HEK293 (cell line): ENCODE measurements at regions not wholly inside any gene's neighbourhood (a gene's known extent, or its start where the extent isn't known, plus 50 kb on each side); places are given as distances from the start of the nearest gene placed in this dataset.

Experiments used
- CTCF ChIA-PET: fragments of 350-600 bp; formaldehyde crosslinking; extraction: SDS; loops from one replicate; lab custom pipeline; 2021; ENCODE audit warnings: antibody characterized with exemption; lab: Yijun Ruan, JAX
- POLR2A ChIA-PET: fragments of 300-600 bp; formaldehyde crosslinking; extraction: SDS; loops from one replicate; lab custom pipeline; 2020; ENCODE audit warnings: antibody characterized with exemption, inconsistent platforms; lab: Yijun Ruan, JAX
- H3K27ac ChIP-seq: fragments of 200-500 bp; sonication (Bioruptor generic); 2 replicates; pipeline ENCODE4 v1.5.1; 2014; ENCODE audit warnings: low read depth, low read length, control low read depth, inconsistent platforms; ENCODE audit errors: extremely low read depth
- H3K36me3 ChIP-seq, 2 experiments: fragments of 200-500 bp in 1 of 2; sonication (Bioruptor generic) in 1 of 2; 1 replicate in 1 of 2; 2 replicates in 1 of 2; pipeline ENCODE4 v1.5.1; 2014 to 2017; ENCODE audit warnings: inconsistent platforms in 2 of 2, low read length in 2 of 2; ENCODE audit not compliant: control insufficient read depth in 2 of 2, insufficient read depth in 1 of 2
- H3K4me1 ChIP-seq: fragments of 200-500 bp; sonication (Bioruptor generic); 2 replicates; pipeline ENCODE4 v1.5.1; 2014; ENCODE audit warnings: mild to moderate bottlenecking, low read length, inconsistent platforms; ENCODE audit not compliant: control insufficient read depth, insufficient read depth
- H3K4me3 ChIP-seq: 2 replicates; pipeline ENCODE4 v1.5.1; 2011; ENCODE audit warnings: low read depth, mild to moderate bottlenecking, control low read depth, low read length, moderate library complexity
- H3K9me3 ChIP-seq: fragments of 200-500 bp; sonication (Bioruptor generic); 2 replicates; pipeline ENCODE4 v1.5.1; 2014; ENCODE audit warnings: low read depth, low read length, inconsistent platforms; ENCODE audit not compliant: control insufficient read depth, insufficient read depth
- BCL11B ChIP-seq: fragments of 450-650 bp; formaldehyde crosslinking; IDR thresholded peaks from 2 replicates; pipeline ENCODE4 v1.5.1; 2016; ENCODE audit warnings: low read depth, missing biosample characterization, missing genetic modification characterization
- OVOL3 ChIP-seq: fragments of 450-650 bp; formaldehyde crosslinking; IDR thresholded peaks from 2 replicates; pipeline ENCODE4 v1.5.1; 2016; ENCODE audit warnings: missing biosample characterization, missing genetic modification characterization
- PRDM10 ChIP-seq: fragments of 450-650 bp; formaldehyde crosslinking; IDR thresholded peaks from 2 replicates; pipeline ENCODE4 v1.5.1; 2016; ENCODE audit warnings: missing biosample characterization, missing genetic modification characterization
- RBAK ChIP-seq: fragments of 450-650 bp; formaldehyde crosslinking; IDR thresholded peaks from 2 replicates; pipeline ENCODE4 v1.5.1; 2016; ENCODE audit warnings: missing biosample characterization, missing genetic modification characterization
- SCRT2 ChIP-seq: fragments of 450-650 bp; formaldehyde crosslinking; IDR thresholded peaks from 2 replicates; pipeline ENCODE4 v1.5.1; 2016; ENCODE audit warnings: missing biosample characterization, missing genetic modification characterization
- SETDB1 ChIP-seq: IDR thresholded peaks from one replicate; pipeline ENCODE4 v1.6.1; 2017; ENCODE audit warnings: mild to moderate bottlenecking, low read length, moderate library complexity, mixed read lengths; ENCODE audit not compliant: insufficient read length
- ZBTB48 ChIP-seq: fragments of 450-650 bp; formaldehyde crosslinking; IDR thresholded peaks from 2 replicates; pipeline ENCODE4 v1.5.1; 2016; ENCODE audit warnings: missing biosample characterization, missing genetic modification characterization
- ZBTB8A ChIP-seq: fragments of 450-650 bp; formaldehyde crosslinking; IDR thresholded peaks from 2 replicates; pipeline ENCODE4 v1.5.1; 2016; ENCODE audit warnings: missing biosample characterization, missing genetic modification characterization
- ZEB2 ChIP-seq: fragments of 450-650 bp; formaldehyde crosslinking; IDR thresholded peaks from 2 replicates; pipeline ENCODE4 v1.5.1; 2016; ENCODE audit warnings: missing biosample characterization, missing genetic modification characterization
- ZNF121 ChIP-seq: fragments of 450-650 bp; formaldehyde crosslinking; IDR thresholded peaks from 2 replicates; pipeline ENCODE4 v1.5.1; 2016; ENCODE audit warnings: missing biosample characterization, missing genetic modification characterization
- ZNF202 ChIP-seq: fragments of 450-650 bp; formaldehyde crosslinking; IDR thresholded peaks from 2 replicates; pipeline ENCODE4 v1.5.1; 2016; ENCODE audit warnings: missing biosample characterization, missing genetic modification characterization, borderline replicate concordance
- ZNF211 ChIP-seq: fragments of 450-650 bp; formaldehyde crosslinking; IDR thresholded peaks from 2 replicates; pipeline ENCODE4 v1.5.1; 2016; ENCODE audit warnings: low read depth, missing biosample characterization, missing genetic modification characterization
- ZNF239 ChIP-seq: fragments of 450-650 bp; formaldehyde crosslinking; IDR thresholded peaks from 2 replicates; pipeline ENCODE4 v1.5.1; 2016; ENCODE audit warnings: missing biosample characterization, missing genetic modification characterization
- ZNF280C ChIP-seq: fragments of 450-650 bp; formaldehyde crosslinking; IDR thresholded peaks from 2 replicates; pipeline ENCODE4 v1.5.1; 2016; ENCODE audit warnings: missing biosample characterization, missing genetic modification characterization
- ZNF398 ChIP-seq: fragments of 450-650 bp; formaldehyde crosslinking; IDR thresholded peaks from 2 replicates; pipeline ENCODE4 v1.5.1; 2017; ENCODE audit warnings: missing biosample characterization, missing genetic modification characterization
- ZNF404 ChIP-seq: fragments of 450-650 bp; formaldehyde crosslinking; IDR thresholded peaks from 2 replicates; pipeline ENCODE4 v1.5.1; 2017; ENCODE audit warnings: missing biosample characterization, missing genetic modification characterization
- ZNF560 ChIP-seq: fragments of 450-650 bp; formaldehyde crosslinking; IDR thresholded peaks from 2 replicates; pipeline ENCODE4 v1.5.1; 2017; ENCODE audit warnings: missing biosample characterization, missing genetic modification characterization, borderline replicate concordance
- ZNF561 ChIP-seq: fragments of 450-650 bp; IDR thresholded peaks from 2 replicates; pipeline ENCODE4 v1.5.1; 2018; ENCODE audit warnings: missing biosample characterization, missing genetic modification characterization, borderline replicate concordance
- ZNF571 ChIP-seq: fragments of 450-650 bp; formaldehyde crosslinking; IDR thresholded peaks from 2 replicates; pipeline ENCODE4 v1.5.0; 2017; ENCODE audit warnings: missing biosample characterization, missing genetic modification characterization
- ZNF580 ChIP-seq: fragments of 450-650 bp; formaldehyde crosslinking; IDR thresholded peaks from 2 replicates; pipeline ENCODE4 v1.5.1; 2016; ENCODE audit warnings: missing biosample characterization, missing genetic modification characterization
- ZNF692 ChIP-seq: fragments of 450-650 bp; formaldehyde crosslinking; IDR thresholded peaks from 2 replicates; pipeline ENCODE4 v1.5.1; 2016; ENCODE audit warnings: missing biosample characterization, missing genetic modification characterization
- ZNF701 ChIP-seq: fragments of 450-650 bp; formaldehyde crosslinking; IDR thresholded peaks from 2 replicates; pipeline ENCODE4 v1.5.1; 2016; ENCODE audit warnings: missing biosample characterization, missing genetic modification characterization
- ZNF776 ChIP-seq: fragments of 450-650 bp; formaldehyde crosslinking; IDR thresholded peaks from 2 replicates; pipeline ENCODE4 v1.5.0; 2017; ENCODE audit warnings: missing biosample characterization, missing genetic modification characterization, borderline replicate concordance
- ZNF785 ChIP-seq: fragments of 450-650 bp; formaldehyde crosslinking; IDR thresholded peaks from 2 replicates; pipeline ENCODE4 v1.5.1; 2016; ENCODE audit warnings: missing biosample characterization, missing genetic modification characterization
- ZSCAN16 ChIP-seq: fragments of 450-650 bp; formaldehyde crosslinking; IDR thresholded peaks from 2 replicates; pipeline ENCODE4 v1.5.1; 2016; ENCODE audit warnings: missing biosample characterization, missing genetic modification characterization
- TF ChIP-seq, protein P1 (sequence below): fragments of 450-650 bp; formaldehyde crosslinking; IDR thresholded peaks from 2 replicates; pipeline ENCODE4 v1.5.1; 2016; ENCODE audit warnings: missing biosample characterization, missing genetic modification characterization
- TF ChIP-seq, protein P2 (sequence below): fragments of 450-650 bp; formaldehyde crosslinking; IDR thresholded peaks from 2 replicates; pipeline ENCODE4 v1.5.1; 2016; ENCODE audit warnings: missing biosample characterization, missing genetic modification characterization, borderline replicate concordance

GRCh38 chr5:56638061-56638621 lies 177.2 kb upstream of the MAP3K1 start:
- Histone ChIP-seq H3K4me1 (peaks cover 24% of the 10 kb centered on the region), H3K9me3 (no peaks in the 10 kb centered on the region), H3K4me3 (no peak overlapping the region; the same call in 1 of the 2 replicates), H3K27ac (peak overlapping the region; percentile 88), H3K36me3 (no peaks in the 10 kb centered on the region)
- POLR2A ChIA-PET = interaction anchor here (1.1 to 2.1 kb wide), 3 partner anchors 11 to 102 kb away, joined by 3 to 8 read pairs (median 3); no protein-coding TSS in a partner anchor
- CTCF ChIA-PET = no interaction called here
- TF ChIP-seq SETDB1 (no peak), ZNF211 (tag by site-specific recombination) (no peak), ZBTB48 (tag by site-specific recombination) (no peak), PRDM10 (tag by site-specific recombination) (no peak), ZNF776 (tag by site-specific recombination) (no peak), ZNF571 (no peak), ZNF692 (tag by site-specific recombination) (no peak), ZSCAN16 (tag by site-specific recombination) (no peak), ZNF280C (tag by site-specific recombination) (no peak), ZNF398 (tag by site-specific recombination) (peak; percentile 10; the same call in 1 of the 2 replicates), RBAK (tag by site-specific recombination) (no peak), ZNF202 (tag by site-specific recombination) (no peak), ZNF560 (tag by site-specific recombination) (no peak), ZEB2 (no peak), BCL11B (tag by site-specific recombination) (no peak), ZBTB8A (tag by site-specific recombination) (no peak), ZNF785 (tag by site-specific recombination) (no peak), SCRT2 (tag by site-specific recombination) (no peak), ZNF701 (no peak), ZNF580 (no peak), ZNF404 (tag by site-specific recombination) (no peak), ZNF239 (tag by site-specific recombination) (no peak), ZNF121 (tag by site-specific recombination) (no peak), ZNF561 (no peak), OVOL3 (no peak)
- TF ChIP-seq, protein P1, sequence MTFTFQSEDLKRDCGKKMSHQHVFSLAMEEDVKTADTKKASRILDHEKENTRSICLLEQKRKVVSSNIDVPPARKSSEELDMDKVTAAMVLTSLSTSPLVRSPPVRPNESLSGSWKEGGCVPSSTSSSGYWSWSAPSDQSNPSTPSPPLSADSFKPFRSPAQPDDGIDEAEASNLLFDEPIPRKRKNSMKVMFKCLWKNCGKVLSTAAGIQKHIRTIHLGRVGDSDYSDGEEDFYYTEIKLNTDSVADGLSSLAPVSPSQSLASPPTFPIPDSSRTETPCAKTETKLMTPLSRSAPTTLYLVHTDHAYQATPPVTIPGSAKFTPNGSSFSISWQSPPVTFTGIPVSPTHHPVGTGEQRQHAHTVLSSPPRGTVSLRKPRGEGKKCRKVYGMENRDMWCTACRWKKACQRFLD (tag by site-specific recombination) = no peak
- TF ChIP-seq, protein P2, sequence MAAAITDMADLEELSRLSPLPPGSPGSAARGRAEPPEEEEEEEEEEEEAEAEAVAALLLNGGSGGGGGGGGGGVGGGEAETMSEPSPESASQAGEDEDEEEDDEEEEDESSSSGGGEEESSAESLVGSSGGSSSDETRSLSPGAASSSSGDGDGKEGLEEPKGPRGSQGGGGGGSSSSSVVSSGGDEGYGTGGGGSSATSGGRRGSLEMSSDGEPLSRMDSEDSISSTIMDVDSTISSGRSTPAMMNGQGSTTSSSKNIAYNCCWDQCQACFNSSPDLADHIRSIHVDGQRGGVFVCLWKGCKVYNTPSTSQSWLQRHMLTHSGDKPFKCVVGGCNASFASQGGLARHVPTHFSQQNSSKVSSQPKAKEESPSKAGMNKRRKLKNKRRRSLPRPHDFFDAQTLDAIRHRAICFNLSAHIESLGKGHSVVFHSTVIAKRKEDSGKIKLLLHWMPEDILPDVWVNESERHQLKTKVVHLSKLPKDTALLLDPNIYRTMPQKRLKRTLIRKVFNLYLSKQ = no peak
